WTC11 (cell line): ENCODE measurements at regions not wholly inside any gene's neighbourhood (a gene's known extent, or its start where the extent isn't known, plus 50 kb on each side); places are given as distances from the start of the nearest gene placed in this dataset.

Experiments used
- ATF2 ChIP-seq: sonication (generic); formaldehyde crosslinking; IDR thresholded peaks from 2 replicates; pipeline ENCODE4 v1.8.1; 2022; ENCODE audit warnings: low read depth, missing genetic modification reagents, borderline replicate concordance
- CTCF ChIP-seq: fragments of 200-600 bp; IDR thresholded peaks from 2 replicates; pipeline ENCODE4 v1.8.0; 2022; ENCODE audit warnings: antibody characterized with exemption
- ETV6 ChIP-seq: sonication (generic); formaldehyde crosslinking; IDR thresholded peaks from 2 replicates; pipeline ENCODE4 v1.8.1; 2022; ENCODE audit warnings: mild to moderate bottlenecking, missing genetic modification reagents
- KAT7 ChIP-seq: sonication (generic); formaldehyde crosslinking; IDR thresholded peaks from 2 replicates; pipeline ENCODE4 v1.8.1; 2023; ENCODE audit warnings: missing genetic modification reagents, mild to moderate bottlenecking, borderline replicate concordance
- MAX ChIP-seq: sonication (generic); formaldehyde crosslinking; IDR thresholded peaks from 2 replicates; pipeline ENCODE4 v1.8.0; 2022; ENCODE audit warnings: mild to moderate bottlenecking, missing genetic modification reagents
- NFE2L1 ChIP-seq: sonication (generic); formaldehyde crosslinking; IDR thresholded peaks from 2 replicates; pipeline ENCODE4 v1.8.1; 2023; ENCODE audit warnings: missing genetic modification reagents
- NR2C2 ChIP-seq: sonication (generic); formaldehyde crosslinking; IDR thresholded peaks from 2 replicates; pipeline ENCODE4 v1.8.0; 2022; ENCODE audit warnings: mild to moderate bottlenecking, missing genetic modification reagents
- NR3C1 ChIP-seq: sonication (generic); formaldehyde crosslinking; conservative IDR thresholded peaks from 2 replicates; pipeline ENCODE4 v1.8.1; 2023; ENCODE audit warnings: low read depth, mild to moderate bottlenecking, missing genetic modification reagents
- TEAD1 ChIP-seq: sonication (generic); formaldehyde crosslinking; IDR thresholded peaks from 2 replicates; pipeline ENCODE4 v1.8.0; 2022; ENCODE audit warnings: mild to moderate bottlenecking, missing genetic modification reagents
- TP53 ChIP-seq: sonication (generic); formaldehyde crosslinking; IDR thresholded peaks from 2 replicates; pipeline ENCODE4 v1.8.1; 2023; ENCODE audit warnings: mild to moderate bottlenecking, missing genetic modification reagents
- ZNF416 ChIP-seq: fragments of 250-450 bp; sonication (Bioruptor Pico); IDR thresholded peaks from 2 replicates; pipeline ENCODE4 v1.9.0; 2021; ENCODE audit warnings: mild to moderate bottlenecking, inconsistent platforms
- ZSCAN18 ChIP-seq: fragments of 250-450 bp; sonication (Bioruptor Pico); IDR thresholded peaks from 2 replicates; pipeline ENCODE4 v2.1.2; 2022; ENCODE audit warnings: mild to moderate bottlenecking, moderate library complexity

- TF ChIP-seq CTCF: no peak
- TF ChIP-seq NR2C2: no peak
- TF ChIP-seq TP53 (CRISPR knock-in tag): no peak
- no peak for TF ChIP-seq ZSCAN18 (CRISPR knock-in tag)
- no peak for TF ChIP-seq MAX
- TF ChIP-seq ETV6: no peak
- TF ChIP-seq ATF2 (CRISPR knock-in tag): no peak
- no peak for TF ChIP-seq NR3C1 (CRISPR knock-in tag)
- TF ChIP-seq ZNF416 (CRISPR knock-in tag): no peak
- no peak for TF ChIP-seq NFE2L1 (CRISPR knock-in tag)
- TF ChIP-seq KAT7 (CRISPR knock-in tag): no peak
- TF ChIP-seq TEAD1 (CRISPR knock-in tag): no peak
Observed at GRCh38 chr3:31081018-31081662, 186.7 kb upstream of the GADL1 start.
